IgD-negative memory B cell (primary cell): ENCODE measurements at regions not wholly inside any gene's neighbourhood (a gene's known extent, or its start where the extent isn't known, plus 50 kb on each side); places are given as distances from the start of the nearest gene placed in this dataset.
A peak's percentile ranks its signal among the peaks of the same experiment; 100 is the strongest.

Experiments
- H3K27ac Mint-ChIP-seq, 3 donors: one replicate each; pipeline ENCODE4 v1.8.0; 2020 to 2022; ENCODE audit warnings: mild to moderate bottlenecking in 3 of 3, mixed read lengths in 3 of 3, moderate library complexity in 1 of 3
- H3K27me3 Mint-ChIP-seq: one replicate; pipeline ENCODE4 v1.8.0; 2021; ENCODE audit warnings: mixed read lengths
- H3K36me3 Mint-ChIP-seq: one replicate; pipeline ENCODE4 v1.8.0; 2020; ENCODE audit warnings: mild to moderate bottlenecking, mixed read lengths
- H3K4me1 Mint-ChIP-seq, 3 donors: one replicate each; pipeline ENCODE4 v1.8.0; 2020 to 2022; ENCODE audit warnings: mixed read lengths in 3 of 3, mild to moderate bottlenecking in 1 of 3
- H3K4me3 Mint-ChIP-seq, 4 donors: one replicate each; pipeline ENCODE4 v1.8.0; 2020 to 2022; ENCODE audit warnings: mild to moderate bottlenecking in 4 of 4, mixed read lengths in 4 of 4, moderate library complexity in 3 of 4
- H3K9me3 Mint-ChIP-seq, 3 donors: one replicate each; pipeline ENCODE4 v1.8.0; 2020 to 2021; ENCODE audit warnings: mixed read lengths in 3 of 3, mild to moderate bottlenecking in 1 of 3

DNA sequence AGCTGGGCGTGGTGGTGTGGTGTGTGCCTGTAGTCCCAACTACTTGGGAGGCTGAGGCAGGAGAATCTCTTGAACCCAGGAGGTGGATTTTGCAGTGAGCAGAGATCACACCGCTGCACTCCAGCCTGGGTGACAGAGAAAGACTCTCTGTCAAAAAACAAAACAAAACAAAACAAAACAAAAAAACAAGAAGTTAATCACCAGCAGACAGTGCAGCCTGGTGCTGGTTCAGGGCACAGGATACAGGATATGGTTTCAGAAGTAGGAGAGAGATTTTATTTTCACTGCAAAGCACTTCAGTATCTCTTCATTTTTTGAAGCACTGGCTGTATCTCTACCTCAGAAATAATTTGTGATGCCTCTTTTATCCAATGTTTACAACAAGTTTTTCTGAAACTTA lies 1222.9 kb upstream of the PRKX start:
- Mint-ChIP-seq H3K27me3 (no peaks in the 10 kb centered on the region), H3K36me3 (no peaks in the 10 kb centered on the region), H3K4me1 (peaks cover 8 to 14% (median 9%) of the 10 kb centered on the region in 3 donors), H3K9me3 (peaks cover 0 to 5% (median 0%) of the 10 kb centered on the region in 3 donors), H3K27ac (peak overlapping the region in 2 of 3 donors; percentile 55 to 91), H3K4me3 (peak overlapping the region; percentile 6 to 77 (median 32))

DNA sequence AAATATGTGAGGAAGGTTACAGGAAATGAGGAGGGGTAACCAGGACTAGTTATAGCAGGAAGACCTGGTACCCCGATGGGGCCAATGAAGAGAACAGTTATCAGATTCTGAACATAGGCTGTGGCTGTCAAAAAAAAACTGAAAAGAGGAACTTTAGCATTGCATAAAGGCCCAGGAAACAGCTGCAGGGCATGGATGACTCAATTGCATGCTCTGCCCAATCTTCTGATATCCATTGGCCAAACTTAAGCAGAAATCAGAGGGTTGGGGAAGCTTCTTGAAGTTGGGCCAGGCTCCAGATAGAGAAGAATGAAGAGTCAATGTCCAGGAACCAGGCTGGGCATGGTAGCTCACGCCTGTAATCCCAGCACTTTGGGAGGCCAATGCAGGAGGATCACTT lies 1222.4 kb upstream of the PRKX start:
- Mint-ChIP-seq H3K27me3 (no peaks in the 10 kb centered on the region), H3K27ac (peak overlapping the region in 2 of 3 donors; percentile 55 to 91), H3K4me1 (peaks cover 8 to 14% (median 9%) of the 10 kb centered on the region in 3 donors), H3K9me3 (peaks cover 0 to 5% (median 0%) of the 10 kb centered on the region in 3 donors), H3K4me3 (peak overlapping the region; percentile 6 to 77 (median 32)), H3K36me3 (no peaks in the 10 kb centered on the region)

GRCh38 chrX:4935401-4935800 lies 1222.0 kb upstream of the PRKX start:
- H3K27me3 Mint-ChIP-seq, result no peaks in the 10 kb centered on the region
- peaks cover 0 to 5% (median 0%) of the 10 kb centered on the region in 3 donors for H3K9me3 Mint-ChIP-seq
- peak overlapping the region in 2 of 3 donors; percentile 55 to 91 for H3K27ac Mint-ChIP-seq
- peak overlapping the region in 1 of 4 donors; percentile 6 for H3K4me3 Mint-ChIP-seq
- no peaks in the 10 kb centered on the region for H3K36me3 Mint-ChIP-seq
- H3K4me1 Mint-ChIP-seq, result peaks cover 8 to 14% (median 9%) of the 10 kb centered on the region in 3 donors

DNA sequence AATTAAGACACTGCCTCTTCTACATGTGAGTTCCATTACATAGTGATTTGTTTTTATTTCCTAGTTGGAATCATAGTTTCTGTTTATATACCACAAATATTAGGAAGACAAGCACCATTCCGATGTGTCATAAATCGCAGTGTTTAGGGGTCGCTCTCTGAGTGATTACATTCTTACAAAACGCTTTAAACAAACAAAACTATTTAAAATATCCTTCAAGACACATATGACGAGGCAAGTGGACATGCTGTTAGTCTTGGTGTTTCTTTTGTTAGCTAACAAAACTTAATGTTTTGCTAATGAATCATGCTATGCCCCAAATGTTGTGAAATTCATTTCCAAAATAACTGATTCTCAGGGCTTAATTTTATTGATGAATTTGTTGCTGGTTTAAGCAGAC lies 1219.3 kb upstream of the PRKX start:
- no peak overlapping the region for H3K27ac Mint-ChIP-seq
- no peak overlapping the region for H3K4me3 Mint-ChIP-seq
- H3K4me1 Mint-ChIP-seq, result peaks cover 8 to 14% (median 9%) of the 10 kb centered on the region in 3 donors
- H3K36me3 Mint-ChIP-seq, result no peaks in the 10 kb centered on the region
- no peaks in the 10 kb centered on the region for H3K27me3 Mint-ChIP-seq
- H3K9me3 Mint-ChIP-seq, result peaks cover 0 to 5% (median 2%) of the 10 kb centered on the region in 3 donors

- Mint-ChIP-seq H3K4me1 (peaks cover 0 to 1% (median 1%) of the 10 kb centered on the region in 3 donors), H3K4me3 (no peak overlapping the region), H3K27ac (no peak overlapping the region), H3K9me3 (peaks cover 0 to 2% (median 1%) of the 10 kb centered on the region in 3 donors), H3K36me3 (no peaks in the 10 kb centered on the region), H3K27me3 (no peaks in the 10 kb centered on the region)
Observed at GRCh38 chrX:4930426-4930825, 1217.0 kb upstream of the PRKX start.

DNA sequence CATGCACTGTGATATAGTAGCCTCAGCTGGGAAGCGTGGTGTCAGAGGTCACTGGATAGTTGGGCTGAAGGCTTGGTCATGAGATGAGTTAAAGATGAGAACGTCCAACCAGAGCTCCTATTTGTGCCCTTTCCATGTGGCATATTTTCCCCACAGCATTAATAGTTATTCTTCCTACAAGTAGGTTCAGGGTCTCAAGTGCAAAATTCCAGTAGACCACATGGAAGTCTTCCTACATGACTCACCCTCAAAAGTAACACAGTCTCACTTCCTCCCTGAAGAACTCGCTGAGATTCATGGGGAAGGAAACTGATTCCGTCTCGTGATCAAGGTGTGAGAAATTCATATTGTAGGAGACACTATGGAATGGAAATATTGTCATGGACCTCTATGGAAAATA lies 1212.5 kb upstream of the PRKX start:
- Mint-ChIP-seq H3K9me3 (peaks cover 0 to 2% (median under 1%) of the 10 kb centered on the region in 3 donors), H3K36me3 (no peaks in the 10 kb centered on the region), H3K4me3 (no peak overlapping the region), H3K27ac (no peak overlapping the region), H3K27me3 (no peaks in the 10 kb centered on the region), H3K4me1 (no peaks in the 10 kb centered on the region)

GRCh38 chrX:4909348-4909747 lies 1195.9 kb upstream of the PRKX start:
- Mint-ChIP-seq H3K9me3 (peaks cover 4 to 8% (median 7%) of the 10 kb centered on the region in 3 donors), H3K36me3 (no peaks in the 10 kb centered on the region), H3K27me3 (no peaks in the 10 kb centered on the region), H3K27ac (peak overlapping the region in 1 of 3 donors; percentile 59), H3K4me1 (peaks cover 0 to 8% (median 4%) of the 10 kb centered on the region in 3 donors), H3K4me3 (peak overlapping the region; percentile 58 to 78 (median 74))

GRCh38 chrX:4905576-4905975 lies 1192.1 kb upstream of the PRKX start:
- no peaks in the 10 kb centered on the region for H3K36me3 Mint-ChIP-seq

DNA sequence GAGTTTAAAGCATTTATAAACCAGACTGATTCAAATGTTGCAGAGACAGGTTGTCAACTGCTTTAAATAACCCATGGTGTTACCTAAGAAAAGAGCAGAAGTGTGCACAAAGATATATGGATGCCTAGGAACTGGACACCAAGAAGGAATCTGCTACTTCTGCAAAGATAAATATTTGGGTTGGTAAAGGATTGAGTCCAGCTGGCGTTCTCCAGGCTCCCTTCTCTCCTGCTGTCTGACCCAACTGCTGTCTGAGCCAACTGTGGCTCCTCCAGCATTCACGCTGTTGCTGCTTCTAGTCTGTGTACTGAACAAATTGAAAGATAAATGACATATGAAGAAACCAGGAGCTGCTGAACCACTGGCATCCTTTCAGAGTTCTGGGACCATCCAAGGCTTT lies 1167.8 kb upstream of the PRKX start:
- Mint-ChIP-seq H3K9me3 (peaks cover 0 to 15% (median 0%) of the 10 kb centered on the region in 3 donors), H3K27me3 (no peaks in the 10 kb centered on the region), H3K4me1 (no peaks in the 10 kb centered on the region), H3K27ac (no peak overlapping the region), H3K36me3 (no peaks in the 10 kb centered on the region), H3K4me3 (no peak overlapping the region)

More at GRCh38 chrX:4905576-4905975, 1192.1 kb upstream of the PRKX start:
- H3K27me3 Mint-ChIP-seq, result no peaks in the 10 kb centered on the region
- peaks cover 0 to 8% (median 2%) of the 10 kb centered on the region in 3 donors for H3K4me1 Mint-ChIP-seq
- H3K27ac Mint-ChIP-seq, result no peak overlapping the region
- no peak overlapping the region for H3K4me3 Mint-ChIP-seq
- H3K9me3 Mint-ChIP-seq, result peaks cover 4 to 9% (median 5%) of the 10 kb centered on the region in 3 donors

GRCh38 chrX:4878640-4879039 lies 1165.2 kb upstream of the PRKX start:
- Mint-ChIP-seq H3K27me3 (no peaks in the 10 kb centered on the region), H3K9me3 (peaks cover 0 to 17% (median 2%) of the 10 kb centered on the region in 3 donors), H3K36me3 (no peaks in the 10 kb centered on the region), H3K4me1 (no peaks in the 10 kb centered on the region), H3K27ac (no peak overlapping the region), H3K4me3 (no peak overlapping the region)

DNA sequence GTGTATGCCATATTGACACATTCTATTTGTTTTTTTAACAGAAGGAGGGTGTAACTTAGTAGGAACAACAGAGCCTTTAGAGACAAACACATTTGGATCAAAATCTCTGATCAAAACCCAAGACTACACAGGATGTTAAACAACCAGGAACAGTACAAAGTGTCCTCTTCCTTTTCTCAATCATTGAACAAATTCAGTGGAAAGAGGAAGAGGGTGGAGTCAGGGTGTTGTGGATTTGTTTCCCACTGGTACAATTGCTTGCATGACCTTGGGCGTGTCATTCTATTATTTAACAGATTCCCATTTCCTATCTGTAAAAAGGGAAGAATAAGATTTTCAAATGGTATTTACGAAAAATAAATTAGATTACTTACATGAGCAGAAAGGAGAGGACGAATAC lies 1162.8 kb upstream of the PRKX start:
- Mint-ChIP-seq H3K36me3 (no peaks in the 10 kb centered on the region), H3K4me3 (no peak overlapping the region), H3K9me3 (peaks cover 2 to 13% (median 5%) of the 10 kb centered on the region in 3 donors), H3K27ac (no peak overlapping the region), H3K4me1 (no peaks in the 10 kb centered on the region), H3K27me3 (no peaks in the 10 kb centered on the region)

- Mint-ChIP-seq H3K27me3 (no peaks in the 10 kb centered on the region), H3K27ac (no peak overlapping the region), H3K4me1 (no peaks in the 10 kb centered on the region), H3K9me3 (peaks cover 4 to 6% (median 5%) of the 10 kb centered on the region in 3 donors), H3K36me3 (no peaks in the 10 kb centered on the region), H3K4me3 (no peak overlapping the region)
Observed at GRCh38 chrX:4851534-4851933, 1138.1 kb upstream of the PRKX start.

GRCh38 chrX:4850312-4850711 lies 1136.9 kb upstream of the PRKX start:
- Mint-ChIP-seq H3K27ac (no peak overlapping the region), H3K36me3 (no peaks in the 10 kb centered on the region), H3K27me3 (no peaks in the 10 kb centered on the region), H3K9me3 (peaks cover 4 to 6% (median 5%) of the 10 kb centered on the region in 3 donors), H3K4me1 (no peaks in the 10 kb centered on the region), H3K4me3 (no peak overlapping the region)

GRCh38 chrX:4844376-4844775 lies 1130.9 kb upstream of the PRKX start:
- no peak overlapping the region for H3K4me3 Mint-ChIP-seq
- H3K27me3 Mint-ChIP-seq, result no peaks in the 10 kb centered on the region
- H3K4me1 Mint-ChIP-seq, result no peaks in the 10 kb centered on the region
- peaks cover 1 to 18% (median 14%) of the 10 kb centered on the region in 3 donors for H3K9me3 Mint-ChIP-seq
- no peaks in the 10 kb centered on the region for H3K36me3 Mint-ChIP-seq
- H3K27ac Mint-ChIP-seq, result no peak overlapping the region

DNA sequence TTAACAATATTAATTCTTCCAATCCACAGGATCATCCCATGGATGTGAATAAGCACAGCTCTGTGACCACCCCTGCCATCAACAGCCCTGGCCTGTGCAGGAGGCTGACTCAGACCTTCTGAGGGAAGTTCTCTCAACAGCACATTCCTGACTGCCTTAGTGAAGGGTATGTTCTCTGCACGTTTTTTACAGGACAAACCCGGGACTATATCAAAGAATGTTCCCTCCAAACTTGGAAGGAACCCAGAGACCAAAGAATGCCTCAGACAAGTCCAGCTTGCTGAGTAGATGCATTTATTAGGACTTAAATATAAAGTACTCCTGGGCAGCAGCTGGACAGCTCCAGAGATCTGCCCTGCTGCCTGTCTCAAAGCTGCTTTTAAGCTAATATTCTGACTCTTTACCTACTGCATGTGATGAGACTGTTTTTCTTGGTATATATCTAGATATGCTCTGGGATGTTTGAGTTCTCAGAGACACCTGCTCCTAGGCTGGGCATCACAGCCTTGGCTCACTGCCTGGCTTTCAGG lies 1127.8 kb upstream of the PRKX start:
- no peak overlapping the region for H3K27ac Mint-ChIP-seq
- H3K4me3 Mint-ChIP-seq, result no peak overlapping the region
- no peaks in the 10 kb centered on the region for H3K27me3 Mint-ChIP-seq
- H3K36me3 Mint-ChIP-seq, result no peaks in the 10 kb centered on the region
- H3K4me1 Mint-ChIP-seq, result no peaks in the 10 kb centered on the region
- H3K9me3 Mint-ChIP-seq, result peaks cover 1 to 23% (median 13%) of the 10 kb centered on the region in 3 donors

GRCh38 chrX:4831574-4831973 lies 1118.1 kb upstream of the PRKX start:
- Mint-ChIP-seq H3K36me3 (no peaks in the 10 kb centered on the region), H3K4me3 (no peak overlapping the region), H3K9me3 (peaks cover 4 to 7% (median 5%) of the 10 kb centered on the region in 3 donors), H3K4me1 (no peaks in the 10 kb centered on the region), H3K27ac (no peak overlapping the region), H3K27me3 (no peaks in the 10 kb centered on the region)
